H1 (cell line): ENCODE measurements at regions not wholly inside any gene's neighbourhood (a gene's known extent, or its start where the extent isn't known, plus 50 kb on each side); places are given as distances from the start of the nearest gene placed in this dataset.

Experiments used
- EP300 ChIP-seq, 2 experiments: IDR thresholded peaks; 1 replicate in 1 of 2; 2 replicates in 1 of 2; pipeline ENCODE4 v1.6.1; 2011 to 2012; ENCODE audit warnings: low read depth in 2 of 2, low read length in 2 of 2, mild to moderate bottlenecking in 2 of 2, borderline replicate concordance in 1 of 2, inconsistent platforms in 1 of 2, moderate library complexity in 1 of 2
- POLR2AphosphoS5 ChIP-seq: IDR thresholded peaks from 2 replicates; pipeline ENCODE4 v1.6.1; 2011; ENCODE audit warnings: low read depth, low read length

GRCh38 chr6:21906826-21907225 is 313.3 kb downstream of the SOX4 start:
- TF ChIP-seq POLR2AphosphoS5 = no peak
- no peak for TF ChIP-seq EP300 (IDR thresholded peaks at IDR 0.05; ENCODE audit: borderline replicate concordance in 1 of 2, low read depth in 2 of 2, low read length in 2 of 2)
